ENCODE measurements at regions not wholly inside any gene's neighbourhood (a gene's known extent, or its start where the extent isn't known, plus 50 kb on each side); places are given as distances from the start of the nearest gene placed in this dataset.
"Not testable (repeated sequence)": the region's sequence is repeated elsewhere in the genome, so short reads cannot be mapped to it uniquely, and the experiment has no call there.

- H3K23ac ChIP-seq (ENCODE audit: insufficient read length); H3K4me2 ChIP-seq (ENCODE audit: insufficient read depth in 1 of 2, low read depth in 2 of 2, low read length in 2 of 2); H3K9ac ChIP-seq (replicated peaks in 1 of 4; ENCODE audit: extremely low read depth in 1 of 4, low read depth in 3 of 4, low read length in 3 of 4); CTCF ChIA-PET (ENCODE audit: partially characterized antibody); H3K18ac ChIP-seq (ENCODE audit: extremely low read depth, low read length); H2BK5ac ChIP-seq (ENCODE audit: low read depth, low read length); H3K4me1 ChIP-seq (replicated peaks in 1 of 4; ENCODE audit: control insufficient read depth in 3 of 4, insufficient read depth in 4 of 4, low read length in 3 of 4); H2BK120ac ChIP-seq (replicated peaks; ENCODE audit: low read depth, low read length); H3K4me3 ChIP-seq (ENCODE audit: extremely low read depth in 1 of 4, insufficient read depth in 2 of 4, low read depth in 3 of 4, low read length in 4 of 4); H3K79me1 ChIP-seq (ENCODE audit: low read depth, low read length); H3K23me2 ChIP-seq (ENCODE audit: low read depth, low read length); H4K5ac ChIP-seq (ENCODE audit: insufficient read length, low read depth, low read length); H3K79me2 ChIP-seq (ENCODE audit: control insufficient read depth in 1 of 2, insufficient read depth in 2 of 2, low read length in 2 of 2); H2BK20ac ChIP-seq (ENCODE audit: low read length); H2AK5ac ChIP-seq (ENCODE audit: low read depth, low read length); H3K56ac ChIP-seq (replicated peaks; ENCODE audit: insufficient read length, low read depth, low read length); H4K91ac ChIP-seq (replicated peaks; ENCODE audit: insufficient read length, low read length); H3K27me3 ChIP-seq (replicated peaks in 1 of 4; ENCODE audit: control insufficient read depth in 3 of 4, extremely low read depth in 1 of 4, insufficient read depth in 3 of 4, low read length in 3 of 4); H3K9me3 ChIP-seq (ENCODE audit: insufficient read depth in 2 of 2, low read depth in 1 of 2, low read length in 1 of 2); H4K8ac ChIP-seq (ENCODE audit: extremely low read depth, insufficient read depth, low read length); POLR2A ChIA-PET (ENCODE audit: partially characterized antibody); H2AFZ ChIP-seq (ENCODE audit: low read length); H3K4ac ChIP-seq (replicated peaks; ENCODE audit: insufficient read length, low read depth, low read length); H3K27ac ChIP-seq (ENCODE audit: low read depth, low read length); H2BK12ac ChIP-seq (ENCODE audit: low read depth, low read length); FAIRE-seq; H3K14ac ChIP-seq (ENCODE audit: insufficient read length); H4K20me1 ChIP-seq (replicated peaks in 1 of 2; ENCODE audit: control insufficient read depth in 1 of 2, insufficient read depth in 2 of 2, low read length in 2 of 2); DNase-seq (ENCODE audit: low read depth in 1 of 2, low spot score in 2 of 2); H2BK15ac ChIP-seq (ENCODE audit: low read length); H3K36me3 ChIP-seq (ENCODE audit: control insufficient read depth in 2 of 4, insufficient read depth in 4 of 4, low read length in 3 of 4): not testable (repeated sequence)
- no CpG with 5 or more reads among the region's 1 CpG for WGBS, 2 experiments (ENCODE audit: extremely low coverage in 1 of 2, insufficient coverage in 1 of 2, insufficient read length in 1 of 2, insufficient replicate concordance in 2 of 2, low coverage in 1 of 2, low lambda C conversion rate in 2 of 2, missing lambda C conversion rate in 1 of 2)
Measured at GRCh38 chrX:63160994-63161393, 190.1 kb downstream of the SPIN4 start.

GRCh38 chrX:63160340-63160739 is 190.8 kb downstream of the SPIN4 start:
- CTCF ChIA-PET (ENCODE audit: partially characterized antibody); H3K56ac ChIP-seq (replicated peaks; ENCODE audit: insufficient read length, low read depth, low read length): not testable (repeated sequence)

More at GRCh38 chrX:63160340-63160739, 190.8 kb downstream of the SPIN4 start:
- DNase-seq (ENCODE audit: low read depth in 1 of 2, low spot score in 2 of 2); H3K27ac ChIP-seq (ENCODE audit: low read depth, low read length); H4K20me1 ChIP-seq (replicated peaks in 1 of 2; ENCODE audit: control insufficient read depth in 1 of 2, insufficient read depth in 2 of 2, low read length in 2 of 2); H3K36me3 ChIP-seq (ENCODE audit: control insufficient read depth in 2 of 4, insufficient read depth in 4 of 4, low read length in 3 of 4); H2BK12ac ChIP-seq (ENCODE audit: low read depth, low read length); H4K91ac ChIP-seq (replicated peaks; ENCODE audit: insufficient read length, low read length); H2BK5ac ChIP-seq (ENCODE audit: low read depth, low read length); FAIRE-seq; POLR2A ChIA-PET (ENCODE audit: partially characterized antibody); H3K79me1 ChIP-seq (ENCODE audit: low read depth, low read length); H3K4me2 ChIP-seq (ENCODE audit: insufficient read depth in 1 of 2, low read depth in 2 of 2, low read length in 2 of 2); H3K9me3 ChIP-seq (ENCODE audit: insufficient read depth in 2 of 2, low read depth in 1 of 2, low read length in 1 of 2); H2AK5ac ChIP-seq (ENCODE audit: low read depth, low read length); H3K4me3 ChIP-seq (ENCODE audit: extremely low read depth in 1 of 4, insufficient read depth in 2 of 4, low read depth in 3 of 4, low read length in 4 of 4); H2BK20ac ChIP-seq (ENCODE audit: low read length); H3K4ac ChIP-seq (replicated peaks; ENCODE audit: insufficient read length, low read depth, low read length); H3K9ac ChIP-seq (replicated peaks in 1 of 4; ENCODE audit: extremely low read depth in 1 of 4, low read depth in 3 of 4, low read length in 3 of 4); H3K27me3 ChIP-seq (replicated peaks in 1 of 4; ENCODE audit: control insufficient read depth in 3 of 4, extremely low read depth in 1 of 4, insufficient read depth in 3 of 4, low read length in 3 of 4); H3K14ac ChIP-seq (ENCODE audit: insufficient read length); H4K8ac ChIP-seq (ENCODE audit: extremely low read depth, insufficient read depth, low read length); H2BK15ac ChIP-seq (ENCODE audit: low read length); H2AFZ ChIP-seq (ENCODE audit: low read length); H3K18ac ChIP-seq (ENCODE audit: extremely low read depth, low read length); H4K5ac ChIP-seq (ENCODE audit: insufficient read length, low read depth, low read length); H3K23ac ChIP-seq (ENCODE audit: insufficient read length); H3K23me2 ChIP-seq (ENCODE audit: low read depth, low read length); H3K79me2 ChIP-seq (ENCODE audit: control insufficient read depth in 1 of 2, insufficient read depth in 2 of 2, low read length in 2 of 2); H3K4me1 ChIP-seq (replicated peaks in 1 of 4; ENCODE audit: control insufficient read depth in 3 of 4, insufficient read depth in 4 of 4, low read length in 3 of 4); H2BK120ac ChIP-seq (replicated peaks; ENCODE audit: low read depth, low read length): not testable (repeated sequence)
- no CpG with 5 or more reads among the region's 1 CpG for WGBS, 2 experiments (ENCODE audit: extremely low coverage in 1 of 2, insufficient coverage in 1 of 2, insufficient read length in 1 of 2, insufficient replicate concordance in 2 of 2, low coverage in 1 of 2, low lambda C conversion rate in 2 of 2, missing lambda C conversion rate in 1 of 2)

All from H1 (cell line).